RWPE2 (cell line): ENCODE measurements at regions not wholly inside any gene's neighbourhood (a gene's known extent, or its start where the extent isn't known, plus 50 kb on each side); places are given as distances from the start of the nearest gene placed in this dataset.

Source experiments
- ATAC-seq: fragments of 200-7000 bp; cut with Tn5 transposase; 3 replicates; pipeline ENCODE4 v1.9.1; 2021; ENCODE audit warnings: low read depth
- DNase-seq: peaks from one replicate; pipeline ENCODE4 v3.0.0-alpha.2; 2020; ENCODE audit warnings: low spot score
- H3K27ac ChIP-seq: fragments of 450-650 bp; 2 replicates; pipeline ENCODE4 v1.5.1; 2017; ENCODE audit warnings: mild to moderate bottlenecking; ENCODE audit not compliant: poor library complexity, severe bottlenecking
- H3K27me3 ChIP-seq: fragments of 250-450 bp; sonication (Bioruptor Pico); 2 replicates; pipeline ENCODE4 v1.5.1; 2021; ENCODE audit warnings: mild to moderate bottlenecking, moderate library complexity; ENCODE audit not compliant: insufficient read depth, poor library complexity, severe bottlenecking
- H3K36me3 ChIP-seq: fragments of 250-450 bp; sonication (Bioruptor Pico); 2 replicates; pipeline ENCODE4 v1.5.1; 2020; ENCODE audit warnings: low read depth, mild to moderate bottlenecking, moderate library complexity
- H3K4me1 ChIP-seq: fragments of 250-450 bp; sonication (Bioruptor Pico); 2 replicates; pipeline ENCODE4 v1.5.1; 2021; ENCODE audit warnings: mild to moderate bottlenecking, moderate library complexity; ENCODE audit not compliant: insufficient read depth, poor library complexity, severe bottlenecking
- H3K4me3 ChIP-seq: fragments of 250-450 bp; sonication (Bioruptor Pico); 2 replicates; pipeline ENCODE4 v1.5.1; 2021; ENCODE audit warnings: mild to moderate bottlenecking, moderate library complexity; ENCODE audit not compliant: severe bottlenecking
- H3K9me3 ChIP-seq: fragments of 250-450 bp; sonication (Bioruptor Pico); 2 replicates; pipeline ENCODE4 v1.5.1; 2021; ENCODE audit warnings: mild to moderate bottlenecking, moderate library complexity; ENCODE audit not compliant: severe bottlenecking
- TF ChIP-seq, protein P1 (sequence below): fragments of 450-650 bp; IDR thresholded peaks from one replicate; pipeline ENCODE4 v1.5.1; 2017; ENCODE audit warnings: mild to moderate bottlenecking, moderate library complexity; ENCODE audit not compliant: poor library complexity, severe bottlenecking

DNA sequence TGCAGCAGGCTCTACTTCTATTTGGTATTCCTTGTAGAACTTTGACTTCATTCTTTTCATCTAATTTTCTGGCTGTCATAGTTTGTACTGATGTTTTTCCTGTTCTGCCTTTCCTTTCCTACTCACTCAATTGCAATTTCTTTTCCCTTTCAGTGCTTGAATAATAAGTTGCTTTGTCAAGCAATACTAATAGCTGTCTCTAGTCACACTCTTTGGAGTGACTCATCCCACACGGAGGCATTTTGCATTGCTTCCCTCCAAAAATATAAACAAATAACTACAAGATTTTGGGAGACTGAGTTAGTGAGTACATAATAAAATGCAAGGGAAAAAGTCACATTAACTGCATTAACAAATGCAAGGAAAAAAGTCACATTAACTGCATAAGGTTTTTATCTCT is 465.9 kb downstream of the CDH9 start:
- TF ChIP-seq, protein P1, sequence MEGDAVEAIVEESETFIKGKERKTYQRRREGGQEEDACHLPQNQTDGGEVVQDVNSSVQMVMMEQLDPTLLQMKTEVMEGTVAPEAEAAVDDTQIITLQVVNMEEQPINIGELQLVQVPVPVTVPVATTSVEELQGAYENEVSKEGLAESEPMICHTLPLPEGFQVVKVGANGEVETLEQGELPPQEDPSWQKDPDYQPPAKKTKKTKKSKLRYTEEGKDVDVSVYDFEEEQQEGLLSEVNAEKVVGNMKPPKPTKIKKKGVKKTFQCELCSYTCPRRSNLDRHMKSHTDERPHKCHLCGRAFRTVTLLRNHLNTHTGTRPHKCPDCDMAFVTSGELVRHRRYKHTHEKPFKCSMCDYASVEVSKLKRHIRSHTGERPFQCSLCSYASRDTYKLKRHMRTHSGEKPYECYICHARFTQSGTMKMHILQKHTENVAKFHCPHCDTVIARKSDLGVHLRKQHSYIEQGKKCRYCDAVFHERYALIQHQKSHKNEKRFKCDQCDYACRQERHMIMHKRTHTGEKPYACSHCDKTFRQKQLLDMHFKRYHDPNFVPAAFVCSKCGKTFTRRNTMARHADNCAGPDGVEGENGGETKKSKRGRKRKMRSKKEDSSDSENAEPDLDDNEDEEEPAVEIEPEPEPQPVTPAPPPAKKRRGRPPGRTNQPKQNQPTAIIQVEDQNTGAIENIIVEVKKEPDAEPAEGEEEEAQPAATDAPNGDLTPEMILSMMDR = no peak
- DNase-seq (no peak), ATAC-seq (peak; percentile 25; the same call in 1 of the 3 replicates)
- Histone ChIP-seq H3K4me1 (peaks cover 7% of the 10 kb centered on the region), H3K4me3 (no peak overlapping the region), H3K27ac (no peak overlapping the region), H3K36me3 (no peaks in the 10 kb centered on the region), H3K9me3 (no peaks in the 10 kb centered on the region), H3K27me3 (no peaks in the 10 kb centered on the region)

DNA sequence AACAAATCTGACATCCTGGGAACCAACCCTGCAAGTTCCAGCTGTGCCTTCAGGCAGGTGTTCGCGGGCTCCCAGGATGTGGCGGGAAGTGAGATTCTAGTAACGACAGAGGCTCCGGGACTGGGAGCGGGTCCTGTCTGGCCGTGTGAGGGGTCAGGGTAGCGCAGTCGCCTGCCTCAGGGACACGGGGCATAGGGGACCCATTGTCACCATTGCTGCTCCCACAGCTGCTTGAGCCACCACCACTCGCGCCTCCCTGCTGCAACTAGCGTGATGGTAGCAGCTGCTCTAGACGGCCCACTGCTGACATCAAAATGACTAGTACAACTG is 468.5 kb downstream of the CDH9 start:
- DNase-seq (peak; percentile 54), ATAC-seq (no peak)
- no peak overlapping the region for H3K4me3 ChIP-seq
- no peaks in the 10 kb centered on the region for H3K9me3 ChIP-seq
- H3K4me1 ChIP-seq = peaks cover 7% of the 10 kb centered on the region
- no peak overlapping the region for H3K27ac ChIP-seq
- no peaks in the 10 kb centered on the region for H3K36me3 ChIP-seq
- H3K27me3 ChIP-seq = no peaks in the 10 kb centered on the region
- TF ChIP-seq, protein P1 = no peak

DNA sequence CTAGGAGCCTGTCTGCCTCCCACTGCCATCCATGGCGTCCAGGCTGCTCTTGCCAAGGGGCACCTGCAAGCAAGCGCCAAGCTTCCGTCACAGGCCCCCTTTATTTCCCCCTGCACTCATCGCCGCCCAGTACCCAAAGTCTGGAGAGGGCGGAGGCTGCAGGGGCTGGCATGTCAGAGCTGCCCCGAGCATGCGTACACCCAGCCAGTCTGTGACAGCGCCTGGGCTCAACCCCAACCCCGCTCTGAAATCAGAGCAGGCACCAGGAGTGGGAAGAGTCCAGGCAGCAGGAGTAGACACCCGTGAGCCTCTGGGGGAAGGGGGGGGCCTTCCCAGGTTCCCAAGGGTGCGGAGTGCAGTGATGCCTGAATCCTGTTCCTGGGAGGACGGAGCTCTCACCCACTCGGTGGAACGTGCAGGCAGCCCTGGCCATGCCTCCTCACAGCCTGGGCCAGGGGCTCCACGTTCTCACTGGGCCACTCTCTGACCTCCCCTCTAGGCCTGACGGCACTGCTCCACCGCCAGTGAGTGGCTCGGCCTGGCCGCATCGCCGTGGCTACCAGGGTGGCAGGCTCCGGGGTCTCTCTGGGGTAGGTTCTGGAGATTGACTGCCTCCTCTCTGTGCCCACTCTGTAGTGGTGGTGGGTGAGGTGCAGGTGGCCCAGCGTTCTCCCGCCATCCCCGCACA is 469.0 kb downstream of the CDH9 start:
- TF ChIP-seq, protein P1 = no peak
- H3K9me3 ChIP-seq = no peaks in the 10 kb centered on the region
- no peak for ATAC-seq

DNA sequence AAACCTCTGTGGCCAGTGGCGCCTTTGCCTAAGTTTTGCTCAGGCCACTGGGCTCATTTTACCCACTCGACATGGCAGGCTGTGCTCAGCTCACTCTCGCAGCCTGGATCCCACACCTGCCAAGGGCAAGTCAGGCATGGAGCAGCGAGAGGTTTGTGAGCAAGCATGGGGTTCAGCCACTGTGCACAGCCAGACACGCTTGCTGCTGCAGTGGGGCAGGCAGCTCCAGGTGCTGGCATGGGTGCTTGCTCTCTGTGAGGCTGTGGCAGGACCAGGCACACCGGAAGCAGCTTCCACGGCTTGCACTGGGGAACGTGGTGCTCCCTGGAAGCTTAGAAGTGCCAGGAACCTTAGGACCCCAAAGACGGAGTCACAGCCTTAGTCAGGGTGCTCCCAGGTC is 470.1 kb downstream of the CDH9 start:
- Histone ChIP-seq H3K27me3 (no peaks in the 10 kb centered on the region), H3K36me3 (no peaks in the 10 kb centered on the region), H3K27ac (no peak overlapping the region), H3K9me3 (no peaks in the 10 kb centered on the region), H3K4me3 (no peak overlapping the region), H3K4me1 (peaks cover 7% of the 10 kb centered on the region)
- TF ChIP-seq, protein P1 = no peak
- DNase-seq = no peak
- ATAC-seq = no peak

More for the DNA sequence above, 469.0 kb downstream of the CDH9 start:
- H3K36me3 ChIP-seq = no peaks in the 10 kb centered on the region
- H3K27me3 ChIP-seq = no peaks in the 10 kb centered on the region
- no peak overlapping the region for H3K27ac ChIP-seq
- DNase-seq = peak; percentile 62
- peaks cover 7% of the 10 kb centered on the region for H3K4me1 ChIP-seq
- H3K4me3 ChIP-seq = no peak overlapping the region

DNA sequence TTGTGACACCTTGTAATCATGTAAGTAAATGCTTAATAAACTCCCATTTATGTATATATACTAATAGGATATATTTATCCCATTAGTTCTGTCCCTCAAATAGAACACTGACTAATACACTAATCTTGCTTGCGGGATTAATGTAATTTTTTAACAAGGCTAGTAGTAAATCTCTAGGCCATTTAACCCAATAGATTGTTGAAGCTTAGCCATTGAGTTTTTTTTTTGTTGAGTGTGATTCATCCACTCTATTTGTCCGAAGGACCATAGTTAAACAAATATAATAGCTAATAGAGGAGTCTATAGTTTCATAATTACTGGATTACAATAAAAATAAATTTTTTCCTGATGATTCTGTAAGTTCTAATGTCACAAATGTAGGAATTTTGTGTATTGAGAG is 474.4 kb downstream of the CDH9 start:
- TF ChIP-seq, protein P1 = no peak
- DNase-seq = no peak

More for the DNA sequence above, 474.4 kb downstream of the CDH9 start:
- H3K4me3 ChIP-seq = no peak overlapping the region
- no peaks in the 10 kb centered on the region for H3K9me3 ChIP-seq
- H3K4me1 ChIP-seq = no peaks in the 10 kb centered on the region
- H3K27ac ChIP-seq = no peak overlapping the region
- H3K27me3 ChIP-seq = no peaks in the 10 kb centered on the region
- no peaks in the 10 kb centered on the region for H3K36me3 ChIP-seq
- ATAC-seq = no peak
